Cardiac septum (tissue), 1 donor: ENCODE measurements at regions not wholly inside any gene's neighbourhood (a gene's known extent, or its start where the extent isn't known, plus 50 kb on each side); places are given as distances from the start of the nearest gene placed in this dataset.
"Not testable (repeated sequence)": the region's sequence is repeated elsewhere in the genome, so short reads cannot be mapped to it uniquely, and the experiment has no call there.

ENCODE experiments used
- DNase-seq: peaks from one replicate; pipeline ENCODE4 v3.0.0-alpha.2; 2020; ENCODE audit warnings: low spot score
- intact Hi-C: fragments of 100-400 bp; cut with DNase I; formaldehyde crosslinking; loops from one replicate; pipeline ENCODE4 v1.14.0; 2022
- donor health status: DM: no; HTN: no; CAD: no.

DNA sequence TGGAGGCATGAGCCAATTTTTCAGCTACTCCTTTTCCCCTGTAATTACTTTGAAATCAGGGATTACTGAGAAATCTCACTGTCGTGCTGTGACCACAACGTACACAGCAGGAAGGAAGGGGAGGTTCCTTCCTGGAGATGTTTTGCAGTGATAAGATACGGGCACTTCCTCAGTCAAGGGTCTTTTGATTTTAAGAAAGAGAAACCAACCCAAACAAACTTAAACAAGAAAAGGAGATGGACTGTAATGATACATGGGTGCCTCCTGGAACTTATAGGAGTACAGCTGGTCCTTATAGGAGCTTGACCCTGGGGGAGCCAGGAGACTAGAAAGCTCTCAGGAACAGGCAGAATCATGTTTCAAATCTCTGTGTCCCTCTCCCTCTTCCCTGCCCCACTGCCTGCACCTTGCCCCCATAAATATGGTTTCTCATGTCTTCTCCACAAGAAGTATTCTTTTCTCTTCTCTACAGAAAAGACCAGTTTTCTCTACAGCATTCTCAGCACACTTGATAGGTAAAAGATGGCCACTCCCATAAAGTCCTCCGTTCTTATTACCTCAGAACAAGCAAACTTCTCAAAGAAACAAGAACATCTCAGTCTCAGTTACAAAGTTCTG, 281.1 kb upstream of the AMIGO2 start:
- intact Hi-C loops, result no loop called here
- DNase-seq, result no peak

DNA sequence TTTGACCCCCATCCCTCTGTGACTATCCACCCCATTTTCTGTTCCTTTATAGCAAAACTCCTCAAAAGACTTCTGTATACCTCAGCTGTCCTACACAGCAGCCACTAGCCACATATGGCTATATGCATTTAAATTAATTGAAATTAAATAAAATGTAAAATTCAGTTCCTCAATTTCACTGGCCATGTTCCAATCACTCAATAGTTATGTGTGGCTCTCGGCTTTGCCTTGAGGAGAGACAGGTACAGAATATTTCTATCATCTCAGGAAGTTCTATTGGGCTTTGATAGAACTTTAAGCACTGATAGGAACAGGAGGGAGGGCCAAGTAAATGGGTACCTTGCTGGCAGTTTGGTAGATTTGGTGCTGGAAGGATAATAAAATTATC, 280.3 kb upstream of the AMIGO2 start:
- intact Hi-C loops, result no loop called here
- DNase-seq, result no peak

DNA sequence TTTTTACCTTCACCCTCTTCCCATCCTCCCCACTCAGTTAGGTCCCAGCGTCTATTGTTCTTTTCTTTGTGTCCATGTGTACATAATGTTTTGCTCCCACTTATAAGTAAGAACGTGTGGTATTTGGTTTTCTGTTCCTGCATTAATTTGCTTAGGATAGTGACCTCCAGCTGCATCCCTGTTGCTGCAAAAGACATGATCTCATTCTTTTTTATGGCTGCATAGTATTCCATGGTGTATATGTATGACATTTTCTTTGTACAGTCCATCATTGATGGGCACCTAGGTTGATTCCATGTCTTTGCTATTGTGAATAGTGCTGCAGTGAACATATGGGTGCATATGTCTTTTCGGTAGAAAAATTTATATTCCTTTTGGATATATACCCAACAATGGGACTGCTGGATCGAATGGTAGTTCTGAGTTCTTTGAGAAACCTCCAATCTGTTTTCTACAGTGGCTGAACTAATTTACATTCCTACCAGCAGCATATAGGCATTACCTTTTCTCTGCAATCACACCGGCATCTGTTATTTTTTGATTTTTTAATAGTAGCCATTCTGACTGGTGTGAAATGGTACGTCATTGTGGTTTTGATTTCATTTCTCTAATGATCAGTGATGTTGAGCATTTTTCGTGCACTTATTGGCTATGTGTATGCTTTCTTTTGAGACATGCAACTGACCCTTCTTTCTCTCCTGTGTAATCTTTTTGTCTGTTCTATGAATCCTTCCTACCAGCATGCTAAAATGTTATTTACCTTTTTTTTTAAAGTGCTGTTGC, 279.7 kb upstream of the AMIGO2 start:
- DNase-seq, result no peak
- intact Hi-C loops, result no loop called here

DNA sequence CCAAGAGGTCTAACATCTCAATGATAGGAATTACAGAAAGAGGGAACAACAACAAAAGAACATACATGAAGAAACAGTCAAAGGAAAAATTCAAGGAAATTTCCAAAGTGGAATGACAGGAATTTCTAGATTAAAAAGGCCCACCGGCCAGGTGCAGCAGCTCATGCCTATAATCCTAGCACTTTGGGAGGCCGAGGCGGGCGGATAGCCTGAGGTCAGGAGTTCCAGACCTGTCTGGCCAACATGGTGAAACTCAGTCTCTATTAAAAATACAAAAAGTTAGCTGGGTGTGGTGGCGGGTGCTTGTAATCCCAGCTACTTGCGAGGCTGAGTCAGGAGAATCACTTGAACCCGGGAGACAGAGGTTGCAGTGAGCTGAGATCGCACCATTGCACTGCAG, 277.2 kb upstream of the AMIGO2 start:
- intact Hi-C loops, DNase-seq: not testable (repeated sequence)

DNA sequence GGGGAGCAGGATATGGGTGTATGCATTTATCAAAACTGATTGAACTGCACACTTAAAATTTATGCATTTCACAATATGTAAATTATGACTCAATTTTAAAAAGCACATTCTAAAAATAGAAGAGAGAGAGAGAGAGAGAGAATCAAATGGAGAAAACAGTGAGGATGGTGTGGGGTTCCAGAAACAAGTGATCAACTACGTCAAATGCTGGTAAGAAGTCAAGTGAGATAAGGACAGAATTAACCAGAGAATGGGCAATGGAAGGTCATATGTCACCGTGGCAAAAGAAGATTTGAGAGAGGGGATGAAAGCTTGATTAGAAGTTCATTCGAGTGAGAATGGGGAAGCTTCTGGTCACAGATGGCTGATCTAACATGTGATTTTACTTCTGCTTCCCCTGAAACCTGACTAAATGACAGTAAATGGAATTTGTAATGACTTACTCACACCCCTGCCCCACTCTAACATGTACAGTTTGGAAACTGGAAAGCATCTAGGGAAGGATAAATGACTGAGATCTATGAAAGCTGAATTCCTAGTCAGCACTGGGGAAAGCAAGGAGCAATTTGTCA, 276.5 kb upstream of the AMIGO2 start:
- intact Hi-C loops, result no loop called here

DNA sequence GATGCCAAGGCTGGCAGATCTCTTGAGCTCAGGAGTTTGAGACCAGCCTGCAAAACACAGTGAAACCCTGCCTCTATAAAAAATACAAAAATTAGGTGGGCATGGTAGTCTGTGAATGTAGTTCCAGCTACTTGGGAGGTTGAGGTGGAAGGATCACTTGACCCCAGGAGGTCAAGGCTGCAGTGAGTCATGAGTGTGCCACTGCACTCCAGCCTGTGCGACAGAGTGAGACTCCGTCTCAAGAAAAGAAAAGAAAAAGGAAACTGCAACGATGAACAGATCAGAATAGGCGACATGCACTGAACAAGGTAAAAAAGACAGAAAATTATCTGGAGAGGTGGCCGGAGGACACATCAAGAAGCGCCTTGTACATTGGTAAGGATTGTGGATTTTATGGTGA, 273.7 kb upstream of the AMIGO2 start:
- intact Hi-C loops, result no loop called here
- no peak for DNase-seq

More for the DNA sequence above, 276.5 kb upstream of the AMIGO2 start:
- no peak for DNase-seq

DNA sequence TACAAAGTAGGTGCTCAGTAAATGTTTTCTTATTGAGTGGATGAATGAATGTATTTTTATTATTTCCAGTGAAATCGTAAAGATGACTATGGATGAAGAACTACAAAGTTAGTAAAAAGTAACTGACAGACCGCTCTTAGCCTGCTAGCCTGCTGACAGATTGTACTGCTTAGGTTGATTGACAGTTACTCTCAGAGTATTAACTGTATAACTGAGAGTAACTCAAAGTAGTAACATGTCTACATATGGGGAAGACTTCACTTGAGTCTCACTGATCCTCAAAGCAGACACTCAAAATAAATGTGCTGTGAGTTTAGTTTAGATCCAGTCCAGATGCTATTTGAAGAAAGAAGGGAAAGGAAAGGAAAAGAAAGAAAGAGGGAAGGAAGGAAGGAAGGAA, 272.3 kb upstream of the AMIGO2 start:
- intact Hi-C loops, result no loop called here

DNA sequence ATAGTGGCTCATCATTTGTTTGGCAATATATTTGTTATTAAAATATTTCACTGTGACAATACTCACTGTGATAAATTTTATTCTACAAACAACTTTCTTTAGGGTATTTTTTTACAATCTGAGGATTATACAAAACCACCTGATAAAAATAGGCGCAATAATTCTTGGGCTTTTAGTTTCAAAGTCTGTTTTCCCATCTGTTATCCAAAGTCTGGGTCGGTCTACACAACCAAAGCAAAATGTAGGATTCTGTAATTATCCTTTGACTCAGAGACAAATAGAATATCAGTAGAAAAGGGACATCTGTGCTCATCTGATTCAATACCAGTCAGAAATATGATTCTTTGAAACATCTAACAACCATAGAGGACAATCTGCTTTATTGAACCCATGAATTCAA, 271.8 kb upstream of the AMIGO2 start:
- no peak for DNase-seq
- intact Hi-C loops, result no loop called here

More for the DNA sequence above, 272.3 kb upstream of the AMIGO2 start:
- no peak for DNase-seq

DNA sequence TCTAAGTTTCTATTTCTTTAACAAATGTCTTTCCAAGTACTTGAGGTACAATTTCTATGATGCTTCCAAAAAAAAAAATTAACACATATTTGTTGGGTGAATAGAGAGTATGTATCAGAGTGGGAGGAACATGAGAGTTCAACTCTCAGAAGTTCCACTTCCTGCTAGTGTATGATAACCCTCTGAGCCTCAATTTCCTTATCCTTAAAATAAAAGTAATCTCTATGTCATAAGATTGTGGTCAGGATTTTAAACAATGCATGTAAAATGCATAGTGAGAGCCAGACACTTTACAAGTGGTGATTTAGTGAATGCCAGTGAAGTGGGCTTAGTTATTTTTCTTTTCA, 270.3 kb upstream of the AMIGO2 start:
- intact Hi-C loops, result no loop called here
- DNase-seq, result no peak

DNA sequence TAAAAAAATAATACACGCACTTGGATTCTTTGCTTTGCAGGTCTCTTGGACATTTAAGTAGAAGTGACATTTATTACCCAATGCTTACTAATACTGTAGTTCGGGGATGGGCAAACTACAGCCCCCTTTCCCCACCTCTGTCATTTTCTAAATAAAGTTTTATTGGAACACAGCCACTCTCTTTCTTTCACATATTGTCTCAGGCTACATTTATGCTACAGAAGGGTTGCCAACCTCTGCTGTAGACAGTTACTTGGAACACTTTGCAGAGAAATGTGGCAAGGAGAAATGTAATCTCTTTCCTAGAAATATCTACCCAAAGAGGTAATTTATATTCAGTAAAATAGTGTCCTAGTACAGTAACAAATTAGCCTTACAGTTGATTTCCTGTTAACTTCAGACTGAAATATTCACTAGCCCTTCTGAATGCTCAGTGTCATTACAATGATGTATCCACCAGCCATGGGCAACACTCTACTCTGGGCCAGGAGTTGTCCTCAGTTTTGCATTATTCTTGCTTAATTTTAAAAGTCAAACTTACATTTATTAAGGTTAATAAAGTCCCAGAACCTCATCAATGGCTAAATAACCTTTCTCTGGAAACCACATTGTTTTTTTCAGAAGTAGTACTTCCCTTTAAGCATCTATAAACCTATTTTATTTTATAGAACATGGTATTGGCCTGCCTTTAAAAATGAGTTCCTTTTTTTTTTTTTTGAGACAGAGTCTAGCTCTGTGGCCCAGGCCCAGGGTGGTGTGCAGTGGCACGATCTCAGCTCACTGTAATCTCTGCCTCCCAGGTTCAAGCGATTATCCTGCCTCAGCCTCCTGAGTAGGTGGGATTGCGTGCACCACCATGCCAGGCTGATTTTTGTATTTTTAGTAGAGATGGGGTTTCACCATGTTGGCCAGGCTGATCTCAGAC, 269.6 kb upstream of the AMIGO2 start:
- no peak for DNase-seq
- intact Hi-C loops, result no loop called here

DNA sequence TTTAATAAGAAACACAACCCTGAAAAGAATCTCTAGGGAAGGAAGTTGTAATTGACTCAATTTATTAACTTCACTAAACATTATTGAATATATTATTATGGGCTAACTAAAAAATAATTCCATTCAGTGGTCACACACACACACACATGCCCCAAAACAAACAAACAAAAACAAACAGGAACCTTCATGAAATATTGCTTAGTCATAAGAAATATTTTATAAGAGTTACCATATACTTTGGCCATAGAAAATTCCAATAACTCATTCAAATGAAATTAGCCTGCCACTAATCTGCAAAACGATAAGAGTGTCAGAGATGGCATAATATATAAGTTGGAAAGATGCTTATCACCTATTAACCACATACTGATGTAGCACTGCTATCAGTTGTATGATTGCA, 268.4 kb upstream of the AMIGO2 start:
- no peak for DNase-seq
- intact Hi-C loops, result no loop called here

DNA sequence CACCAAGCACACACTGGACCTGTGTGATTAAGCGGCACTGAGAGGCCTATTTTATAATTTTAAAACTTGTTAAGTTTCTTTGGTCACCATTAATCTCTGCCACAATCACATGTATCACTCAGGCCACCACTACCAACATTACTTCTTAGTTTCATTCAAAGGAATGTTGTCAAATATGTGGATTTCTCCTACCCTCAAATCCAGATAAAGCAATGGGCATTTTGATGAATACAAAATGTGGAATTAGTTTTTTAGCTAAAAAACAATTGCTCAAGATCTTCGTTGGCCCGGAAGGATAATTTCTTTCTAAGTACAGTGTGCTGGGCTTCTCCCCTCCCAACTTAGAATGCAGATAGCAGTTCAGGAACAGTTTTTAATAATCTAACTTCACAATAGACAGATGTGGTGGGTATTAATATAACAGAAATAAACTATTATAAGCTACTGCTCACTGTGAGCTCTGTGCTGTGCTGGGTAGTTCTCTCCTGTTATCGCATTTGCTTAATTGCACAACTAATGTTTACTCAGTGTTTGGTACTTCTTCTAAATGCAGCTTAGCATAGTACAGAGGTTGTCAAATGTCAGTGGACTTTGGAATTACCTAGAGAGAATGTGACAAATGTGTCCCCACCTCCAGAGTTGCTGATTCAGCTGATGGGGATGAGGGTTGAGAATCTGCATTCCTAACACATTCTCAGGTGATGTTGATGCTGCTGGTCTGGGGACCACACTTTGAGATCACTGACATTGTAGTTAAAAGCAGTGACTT, 266.7 kb upstream of the AMIGO2 start:
- intact Hi-C loops, result no loop called here
- DNase-seq, result no peak

DNA sequence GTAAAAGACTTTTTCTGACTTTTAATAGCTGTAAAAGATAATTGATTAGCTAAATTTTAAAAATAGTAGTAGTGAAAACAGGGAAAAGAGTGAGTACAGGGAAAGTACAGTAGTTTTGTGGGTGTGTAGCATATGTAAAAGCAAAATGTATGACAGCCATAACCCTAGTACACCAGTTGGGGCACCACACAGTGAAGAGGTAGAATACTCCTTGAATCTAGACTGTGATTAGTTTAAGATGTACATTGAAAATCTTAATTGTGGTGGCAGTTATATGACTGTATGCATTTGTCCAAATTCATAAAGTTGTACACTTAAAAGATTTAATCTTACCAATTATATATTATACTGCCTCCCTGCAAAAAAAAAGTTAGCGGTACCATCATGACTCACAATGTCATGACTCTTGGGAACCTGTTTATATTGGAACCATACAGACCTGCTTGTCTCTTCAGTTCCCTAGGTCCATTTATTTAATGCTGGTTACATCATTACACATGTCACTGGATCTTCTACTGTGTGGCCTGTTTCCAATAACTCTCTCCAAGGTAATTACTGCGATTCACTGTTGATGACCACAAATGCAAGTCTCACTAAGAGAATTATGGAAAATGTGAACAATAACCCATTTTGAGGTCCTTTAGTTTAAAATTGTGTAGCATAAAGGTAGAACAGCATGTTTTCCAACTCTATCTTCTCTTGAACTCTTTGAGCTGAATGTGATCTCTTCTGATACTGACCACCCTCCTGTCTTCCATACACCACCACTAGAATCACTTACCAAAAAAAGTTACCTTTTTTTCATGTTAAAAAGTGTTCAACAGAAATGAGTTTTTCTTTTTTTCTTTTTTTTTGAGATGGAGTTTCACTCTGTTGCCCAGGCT, 264.2 kb upstream of the AMIGO2 start:
- no peak for DNase-seq
- intact Hi-C loops, result no loop called here

DNA sequence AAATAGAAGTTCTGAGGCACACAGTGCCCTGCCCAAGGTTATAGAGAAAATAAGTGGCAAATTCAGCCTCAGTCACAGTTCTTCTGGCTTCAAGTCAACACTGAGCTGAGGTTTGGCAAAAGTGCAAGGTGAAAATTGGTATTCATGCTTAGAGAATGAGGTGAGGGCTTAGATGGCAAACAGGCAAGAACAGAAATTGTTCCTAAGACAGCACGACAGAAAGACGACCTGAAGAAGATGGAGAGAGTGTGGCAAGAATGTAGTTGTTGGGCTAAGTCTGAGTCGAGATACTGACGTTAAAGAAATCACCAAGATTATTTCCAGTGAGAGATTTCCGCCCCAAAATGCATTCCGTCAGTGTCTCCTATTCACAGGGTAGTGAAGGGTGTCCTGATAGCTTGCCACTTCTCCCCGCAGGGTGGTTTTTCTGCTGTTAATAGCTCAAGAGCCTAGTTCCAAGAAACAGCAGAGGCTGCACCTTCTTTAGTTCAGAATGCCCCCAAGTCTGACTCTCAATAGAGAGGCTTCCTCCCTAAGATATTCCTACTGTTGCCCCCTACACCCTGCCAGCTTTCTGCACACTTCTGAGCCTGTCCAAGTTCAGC, 260.8 kb upstream of the AMIGO2 start:
- no peak for DNase-seq
- intact Hi-C loops, result no loop called here

DNA sequence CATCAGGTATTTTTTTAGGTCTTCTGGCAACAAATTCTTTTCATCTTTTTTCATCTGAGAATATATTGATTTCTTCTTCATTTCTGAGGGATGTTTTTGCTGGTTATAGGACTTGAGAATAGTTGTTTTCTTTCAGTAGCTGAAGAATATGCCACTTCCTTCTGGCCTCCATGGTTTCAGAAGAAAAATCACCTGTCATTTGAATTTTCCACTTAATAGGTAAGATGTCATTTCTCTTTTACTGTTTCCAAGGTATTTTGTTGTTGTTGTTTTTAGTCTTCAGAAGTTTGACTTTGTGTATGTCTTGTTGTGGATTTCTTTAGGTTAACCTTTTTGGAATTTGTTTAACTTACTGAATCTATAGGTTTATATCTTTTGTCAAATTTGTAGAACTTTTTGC, 257.8 kb upstream of the AMIGO2 start:
- DNase-seq, result no peak
- intact Hi-C loops, result no loop called here

DNA sequence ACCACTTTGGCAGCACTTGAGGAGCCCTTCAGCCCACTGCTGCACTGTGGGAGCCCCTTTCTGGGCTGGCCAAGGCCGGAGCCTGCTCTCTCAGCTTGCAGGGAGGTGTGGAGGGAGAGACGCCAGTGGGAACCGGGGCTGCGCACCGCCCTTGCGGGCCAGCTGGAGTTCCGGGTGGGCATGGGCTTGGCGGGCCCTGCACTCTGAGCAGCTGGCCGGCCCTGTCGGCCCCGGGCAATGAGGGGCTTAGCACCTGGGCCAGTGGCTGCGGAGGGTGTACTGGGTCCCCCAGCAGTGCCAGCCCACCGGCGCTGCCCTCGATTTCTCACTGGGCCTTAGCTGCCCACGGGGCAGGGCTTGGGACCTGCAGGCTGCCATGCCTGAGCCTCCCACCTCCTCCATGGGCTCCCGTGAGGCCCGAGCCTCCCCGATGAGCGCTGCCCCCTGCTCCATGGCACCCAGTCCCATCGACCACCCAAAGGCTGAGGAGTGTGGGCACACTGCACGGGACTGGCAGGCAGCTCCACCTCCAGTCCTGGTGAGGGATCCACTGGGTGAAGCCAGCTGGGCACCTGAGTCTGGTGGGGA, 253.6 kb upstream of the AMIGO2 start:
- DNase-seq, intact Hi-C loops: not testable (repeated sequence)

DNA sequence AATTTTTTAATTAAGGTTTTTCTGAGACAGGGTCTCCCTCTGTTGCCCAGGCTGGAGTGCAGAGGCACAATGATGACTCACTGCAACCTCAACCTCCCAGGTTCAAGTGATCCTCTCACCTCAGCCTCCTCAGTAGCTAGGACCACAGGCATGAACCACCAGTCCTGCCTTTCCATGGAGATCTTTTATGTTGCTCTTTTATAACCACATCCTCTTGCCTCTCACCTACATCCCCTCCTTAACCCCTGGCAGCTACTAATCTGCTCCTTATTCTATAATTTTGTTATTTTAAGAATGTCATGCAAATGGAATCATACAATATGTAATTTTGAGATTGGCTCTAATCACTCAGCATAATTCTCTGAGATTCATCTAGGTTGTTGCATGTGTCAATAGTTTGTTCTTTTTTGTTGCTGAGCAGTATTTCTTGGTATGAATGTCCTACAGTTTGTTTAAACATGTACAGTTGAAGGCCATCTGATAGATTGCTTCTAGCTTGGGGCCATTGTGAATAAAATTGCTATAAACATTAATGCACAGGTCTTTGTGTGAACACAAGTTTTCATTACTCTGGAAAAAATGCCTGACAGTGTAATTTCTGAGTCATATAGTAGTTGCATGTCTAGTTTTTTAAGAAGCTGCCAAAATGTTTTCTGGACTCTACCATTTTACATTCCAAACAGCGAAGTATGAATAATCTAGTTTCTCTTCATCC, 249.2 kb upstream of the AMIGO2 start:
- no peak for DNase-seq
- intact Hi-C loops, result no loop called here
